Astrocyte (in vitro differentiated cells and primary cell): ENCODE measurements at regions not wholly inside any gene's neighbourhood (a gene's known extent, or its start where the extent isn't known, plus 50 kb on each side); places are given as distances from the start of the nearest gene placed in this dataset.

Source experiments
- CTCF ChIP-seq: IDR thresholded peaks from 2 replicates; pipeline ENCODE4 v1.5.1; 2011; ENCODE audit warnings: low read depth, mild to moderate bottlenecking, inconsistent platforms, low read length, moderate library complexity; ENCODE audit not compliant: insufficient read depth
- EZH2 ChIP-seq: IDR thresholded peaks from 2 replicates; pipeline ENCODE4 v1.6.1; 2012; ENCODE audit warnings: mild to moderate bottlenecking, low read length, inconsistent platforms; ENCODE audit not compliant: insufficient read depth

- TF ChIP-seq EZH2 (no peak), CTCF (no peak)
These were observed 282.5 kb downstream of the ZSWIM6 start for GRCh38 chr5:61614606-61615005.
